Hypothalamus (tissue), 51 donors: ENCODE measurements at regions not wholly inside any gene's neighbourhood (a gene's known extent, or its start where the extent isn't known, plus 50 kb on each side); places are given as distances from the start of the nearest gene placed in this dataset.
"Not testable (repeated sequence)": the region's sequence is repeated elsewhere in the genome, so short reads cannot be mapped to it uniquely, and the experiment has no call there.

ENCODE experiments used
- DNase-seq, 51 donors: peaks; one replicate each; lab custom pipeline; 2025; lab: John Stamatoyannopoulos, UW

- DNase-seq = peak in 3 of 51 donors; percentile 2 to 26 (median 20)
Observed at GRCh38 chr4:82099928-82100579, 273.7 kb downstream of the HNRNPD start.

- no peak for DNase-seq
Observed at GRCh38 chr4:82097504-82097903, 276.3 kb downstream of the HNRNPD start.

DNA sequence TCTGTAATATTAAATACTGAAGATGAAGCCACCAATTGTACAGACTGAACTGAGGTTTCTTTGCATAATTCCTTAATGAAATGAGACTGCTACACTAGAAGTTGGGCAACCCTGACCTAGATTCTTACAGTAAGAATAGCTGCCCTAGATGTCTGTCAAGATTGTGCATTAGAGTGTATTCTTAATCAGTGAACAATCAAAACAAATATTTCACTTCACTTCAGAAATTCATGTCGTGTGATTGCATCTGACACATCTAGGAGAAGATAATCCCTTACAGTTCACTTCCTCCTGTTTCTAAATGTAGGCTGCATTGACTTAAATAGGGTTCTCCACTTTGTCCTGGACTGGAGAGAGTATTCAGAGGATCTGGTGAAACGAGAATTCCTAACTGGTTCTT, 283.1 kb downstream of the HNRNPD start:
- DNase-seq = no peak

DNA sequence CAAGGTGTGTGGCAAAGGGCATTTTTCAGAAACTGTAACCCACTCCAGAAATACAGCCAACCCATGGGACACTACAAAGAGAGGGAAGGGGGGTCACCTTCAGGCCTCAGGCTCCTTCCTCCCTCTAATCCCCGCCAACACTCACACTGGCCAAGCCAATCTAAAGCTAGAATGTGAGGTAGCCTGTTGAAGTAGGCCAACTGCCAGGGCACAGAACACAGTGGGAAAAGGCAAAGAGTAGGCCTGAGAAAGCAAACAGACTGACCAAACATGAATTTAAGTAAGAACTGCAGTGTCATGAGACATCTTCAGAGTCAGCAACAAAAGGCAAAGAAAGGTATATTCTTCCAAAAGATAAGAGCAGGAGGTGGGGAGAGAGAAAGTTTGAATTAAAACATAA, 289.0 kb downstream of the HNRNPD start:
- no peak for DNase-seq

- DNase-seq = not testable (repeated sequence)
Observed at GRCh38 chr4:82077471-82077995, 296.3 kb downstream of the HNRNPD start.

- no peak for DNase-seq
Observed at GRCh38 chr4:82076809-82077208, 297.0 kb downstream of the HNRNPD start.

GRCh38 chr4:82076359-82076758, 297.4 kb downstream of the HNRNPD start:
- no peak for DNase-seq

- no peak for DNase-seq
Observed at GRCh38 chr4:82071951-82072350, 301.8 kb downstream of the HNRNPD start.

DNA sequence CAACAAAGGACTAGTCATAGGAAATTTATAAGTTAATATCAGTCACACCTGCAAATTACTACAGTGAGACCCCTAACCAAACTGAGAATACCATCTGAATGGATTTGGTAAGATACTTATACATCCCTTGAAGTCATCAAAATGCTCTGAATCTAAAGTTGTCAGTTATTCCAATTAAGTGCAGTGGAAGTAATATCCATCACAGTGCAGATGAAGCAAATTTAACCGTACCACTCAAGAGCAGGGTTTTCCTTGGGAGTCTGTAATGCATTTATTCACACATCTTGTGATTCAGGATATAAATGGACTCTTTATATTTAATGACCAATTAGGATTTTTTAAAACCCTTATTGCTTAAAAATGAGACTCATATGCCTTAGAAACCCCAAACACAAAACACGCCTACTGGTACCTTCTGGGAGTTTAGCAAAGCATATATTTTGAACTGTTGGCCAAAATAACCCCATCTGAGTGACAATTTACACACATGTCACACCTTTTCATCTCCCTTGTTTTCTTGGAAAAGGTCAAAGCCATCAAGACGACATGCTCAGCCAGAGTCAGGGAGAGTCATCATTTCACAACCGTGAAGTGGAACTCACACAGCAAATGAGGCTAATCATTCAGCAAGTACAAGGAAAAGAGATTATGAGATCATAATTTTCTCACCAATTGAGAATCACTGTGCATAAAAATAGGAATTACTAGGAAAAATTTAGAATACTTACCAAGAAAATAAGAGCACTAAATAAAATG, 303.7 kb downstream of the HNRNPD start:
- no peak for DNase-seq

DNA sequence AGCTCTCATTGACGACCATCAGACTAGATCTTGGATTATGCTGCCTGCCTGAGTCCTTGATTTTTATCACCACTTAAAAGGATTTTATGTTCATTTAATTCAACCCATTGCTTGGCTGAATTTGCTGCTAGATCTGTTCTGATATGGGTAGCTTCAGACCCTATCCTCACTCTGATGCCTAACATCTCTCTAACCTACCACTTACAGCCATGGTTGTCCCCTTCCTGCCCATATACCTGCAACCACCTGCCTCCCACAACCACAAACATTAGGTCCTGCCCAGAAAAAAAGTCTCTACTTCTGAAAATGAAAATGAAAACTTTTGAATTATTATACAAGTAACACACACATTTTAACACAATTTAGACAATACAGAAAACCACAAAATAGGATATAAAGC, 310.8 kb downstream of the HNRNPD start:
- no peak for DNase-seq

GRCh38 chr4:82057990-82058544, 315.7 kb downstream of the HNRNPD start:
- no peak for DNase-seq

GRCh38 chr4:82055156-82055555, 318.6 kb downstream of the HNRNPD start:
- DNase-seq = no peak

DNA sequence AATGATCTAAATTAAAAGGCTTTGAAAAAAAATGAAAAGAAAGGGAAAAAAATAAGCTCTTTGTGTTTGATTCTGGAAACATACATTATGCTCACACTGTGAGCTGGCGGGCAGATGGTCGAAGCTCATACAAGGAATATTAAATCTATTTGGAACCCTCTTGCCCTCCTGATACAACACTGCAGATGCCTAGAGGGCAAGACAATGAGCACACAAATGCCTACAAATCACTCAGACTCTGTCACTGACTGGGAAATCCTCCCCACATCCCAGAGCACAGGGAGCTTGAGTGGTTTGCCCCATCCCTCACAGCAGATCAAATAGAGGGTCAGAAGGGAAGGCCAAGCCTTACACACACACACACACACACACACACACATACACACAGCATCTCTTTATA, 320.4 kb downstream of the HNRNPD start:
- no peak for DNase-seq

- DNase-seq = no peak
Observed at GRCh38 chr4:82050796-82051195, 323.0 kb downstream of the HNRNPD start.

DNA sequence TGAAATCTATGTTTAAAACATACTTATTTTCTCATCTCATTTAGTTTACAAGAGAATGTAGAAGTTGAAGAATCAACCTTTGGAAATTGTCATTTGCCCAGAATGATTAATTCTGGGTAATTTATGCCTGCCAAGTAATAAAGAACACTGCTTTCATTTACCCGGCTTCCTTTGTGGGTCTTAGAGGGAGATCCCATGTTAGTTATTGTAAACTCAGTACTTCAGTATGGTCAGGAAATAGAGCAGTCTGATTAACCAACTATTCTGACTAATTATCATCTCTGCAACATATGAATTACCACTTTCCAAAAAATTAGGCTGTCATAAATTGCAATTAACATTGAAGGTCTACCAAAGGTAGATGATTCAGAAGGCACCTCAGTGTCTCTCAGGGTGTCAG, 324.5 kb downstream of the HNRNPD start:
- no peak for DNase-seq

GRCh38 chr4:82047731-82048130, 326.1 kb downstream of the HNRNPD start:
- no peak for DNase-seq

DNA sequence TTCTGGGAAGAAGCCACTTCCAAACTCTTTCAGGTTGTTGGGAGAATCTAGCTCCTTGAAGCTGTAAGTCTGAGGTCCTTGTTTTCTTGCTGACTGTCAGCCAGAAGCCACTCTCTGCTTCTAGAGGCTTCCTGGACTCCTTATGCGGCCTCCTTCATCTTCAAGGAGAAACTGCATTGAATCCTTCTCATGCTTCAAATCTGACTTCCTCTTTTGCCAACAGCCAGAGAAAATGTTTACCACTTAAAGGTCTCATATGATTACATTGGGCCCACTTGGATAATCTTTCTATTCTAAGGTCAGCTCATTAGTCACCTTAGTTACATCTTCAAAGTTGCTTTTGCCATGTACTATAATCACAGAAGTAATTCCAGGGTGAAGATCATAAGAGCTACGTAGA, 327.0 kb downstream of the HNRNPD start:
- DNase-seq = no peak

DNA sequence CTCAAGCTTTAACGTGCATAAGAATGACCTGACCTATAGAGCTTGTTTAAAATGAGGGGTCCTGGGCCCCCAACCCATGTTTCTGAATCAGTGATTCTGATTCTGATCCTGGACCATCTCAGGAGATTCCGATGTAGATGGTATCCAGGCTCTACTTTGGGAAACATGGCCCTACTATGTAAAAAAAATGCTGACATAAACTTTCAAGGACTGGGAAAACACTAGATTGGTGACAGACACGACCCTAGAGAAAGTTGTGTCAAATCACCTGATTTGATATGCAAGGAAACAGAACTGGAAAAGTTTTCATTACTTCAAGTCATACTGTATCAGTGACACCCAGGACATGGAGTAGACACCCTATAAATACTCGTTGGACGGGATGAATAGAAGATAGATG, 328.5 kb downstream of the HNRNPD start:
- no peak for DNase-seq

GRCh38 chr4:82044141-82044993, 329.4 kb downstream of the HNRNPD start:
- peak in 48 of 51 donors; percentile 4 to 81 (median 58) for DNase-seq

DNA sequence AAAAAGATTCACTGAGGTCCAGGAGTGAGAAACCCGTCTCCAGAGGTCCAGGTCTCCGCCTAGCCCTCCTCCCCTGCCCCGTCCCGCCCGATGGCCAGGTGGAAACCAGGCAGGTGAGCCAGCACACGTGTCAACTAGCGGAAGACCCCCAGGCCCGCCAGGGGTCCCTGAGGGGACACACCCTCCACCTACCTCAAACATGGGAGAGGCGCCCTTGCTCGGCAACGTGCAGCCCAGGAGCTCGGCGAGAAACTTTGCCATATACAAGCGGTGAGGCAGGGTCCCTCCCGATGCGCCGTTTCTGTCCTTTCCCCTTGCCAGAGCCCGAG, 330.0 kb downstream of the HNRNPD start:
- peak in 1 of 51 donors; percentile 38 for DNase-seq
